GM18858 (cell line): ENCODE measurements at regions not wholly inside any gene's neighbourhood (a gene's known extent, or its start where the extent isn't known, plus 50 kb on each side); places are given as distances from the start of the nearest gene placed in this dataset.
"Not testable (repeated sequence)": the region's sequence is repeated elsewhere in the genome, so short reads cannot be mapped to it uniquely, and the experiment has no call there.

ENCODE experiments used
- ATAC-seq: cut with Tn5 transposase; IDR thresholded peaks from one replicate; pipeline ENCODE4 v1.9.1; 2021; ENCODE audit not compliant: unreplicated experiment

DNA sequence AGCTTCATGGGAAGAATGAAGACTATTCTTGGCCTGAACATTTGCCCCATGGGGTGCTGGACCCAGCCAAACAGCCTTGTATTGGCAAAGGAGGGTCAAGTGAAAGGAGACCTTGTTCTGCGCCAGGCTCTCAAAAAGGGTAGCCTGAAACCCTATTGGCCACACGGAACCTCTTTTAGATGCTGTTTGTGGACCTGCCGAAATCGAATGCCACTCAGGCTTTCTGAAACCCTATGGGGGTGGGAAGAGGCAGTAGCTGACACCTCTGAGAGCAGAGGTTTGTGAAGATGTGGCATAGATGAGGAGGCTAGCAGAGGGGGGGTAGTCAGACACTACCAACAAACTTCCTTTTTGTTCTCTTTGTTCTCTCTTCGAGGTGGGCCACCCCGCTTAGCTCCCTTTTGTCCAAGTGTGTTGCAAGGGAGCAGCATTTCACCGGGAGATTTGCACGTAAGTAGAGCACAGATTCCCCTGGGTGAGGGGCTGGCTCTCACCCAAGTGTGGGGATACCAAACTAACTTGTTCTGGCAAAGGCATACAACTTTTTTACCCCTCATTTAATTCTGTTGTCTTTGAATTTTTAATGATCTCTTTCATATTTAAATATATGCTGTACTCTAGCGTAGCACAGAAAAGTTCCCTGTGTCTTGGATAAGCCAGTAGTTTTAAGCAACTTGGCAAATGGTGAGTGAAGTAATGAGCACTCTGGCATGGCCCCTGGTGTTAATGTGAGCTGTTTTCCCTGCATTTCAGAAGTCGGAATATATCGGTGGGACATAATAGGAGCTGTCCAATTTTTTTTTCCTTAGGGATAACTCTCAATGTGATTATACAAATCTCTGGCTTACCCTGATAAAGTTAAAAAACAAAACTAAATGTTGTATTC, 107.7 kb downstream of the SEPTIN7 start:
- ATAC-seq: no peak

DNA sequence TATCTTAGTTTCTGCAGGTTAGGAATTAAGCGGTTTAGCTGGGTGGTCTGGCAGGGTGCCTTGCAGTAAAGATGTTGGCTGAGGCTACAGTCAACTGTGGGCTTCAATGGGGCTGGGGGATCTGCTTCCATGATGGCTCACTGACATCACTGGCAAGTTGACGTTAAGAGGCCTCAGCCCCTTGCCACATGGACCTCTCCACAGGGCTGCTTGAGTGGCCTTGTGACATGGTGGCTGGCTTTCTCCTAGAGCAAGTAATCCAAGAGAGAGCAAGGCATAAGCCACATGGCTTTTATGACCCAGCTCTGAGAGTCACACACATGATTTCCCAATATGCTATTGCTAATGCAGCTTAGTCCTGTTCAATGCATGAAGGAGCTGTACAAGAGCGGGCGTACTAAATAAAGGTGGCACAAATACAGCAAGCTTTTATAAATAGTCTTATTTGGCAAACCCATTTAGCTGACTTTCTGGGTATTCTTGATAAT, 109.1 kb downstream of the SEPTIN7 start:
- ATAC-seq: no peak

DNA sequence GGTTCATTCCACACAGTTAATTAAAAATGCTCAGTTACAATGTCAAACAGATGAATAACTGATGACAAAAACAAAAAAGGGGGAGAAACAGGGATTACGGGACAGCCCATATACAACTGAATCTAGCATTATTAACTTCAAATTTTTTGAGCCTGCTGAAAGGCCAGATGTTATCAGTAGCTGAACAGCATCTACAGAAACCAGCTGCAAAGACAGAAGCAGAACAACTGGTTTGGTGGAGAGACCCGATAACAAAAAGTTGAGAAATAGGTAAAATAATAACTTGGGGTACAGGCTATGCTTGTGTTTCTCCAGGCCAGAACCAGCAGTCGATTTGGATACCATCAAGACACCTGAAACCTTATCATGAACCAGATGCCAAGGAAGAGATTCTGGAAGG, 109.8 kb downstream of the SEPTIN7 start:
- not testable (repeated sequence) for ATAC-seq

DNA sequence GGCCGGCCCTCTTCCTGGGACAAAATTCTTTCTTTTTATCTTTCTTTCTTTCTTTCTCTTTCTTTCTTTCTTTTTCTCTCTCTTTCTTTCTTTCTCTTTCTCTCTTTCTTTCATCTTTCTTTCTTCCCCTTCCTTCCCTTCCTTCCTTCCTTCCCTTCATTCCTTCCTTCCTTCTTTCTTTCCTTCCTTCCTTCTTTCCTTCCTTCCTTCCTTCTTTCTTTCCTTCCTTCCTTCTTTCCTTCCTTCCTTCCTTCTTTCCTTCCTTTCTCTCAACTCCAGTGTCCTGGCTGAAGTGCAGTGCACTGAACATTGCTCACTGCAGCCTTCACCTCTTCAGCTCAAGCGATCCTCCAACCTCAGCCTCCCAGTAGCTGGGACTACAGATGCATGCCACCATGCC, 112.5 kb downstream of the SEPTIN7 start:
- ATAC-seq: not testable (repeated sequence)

DNA sequence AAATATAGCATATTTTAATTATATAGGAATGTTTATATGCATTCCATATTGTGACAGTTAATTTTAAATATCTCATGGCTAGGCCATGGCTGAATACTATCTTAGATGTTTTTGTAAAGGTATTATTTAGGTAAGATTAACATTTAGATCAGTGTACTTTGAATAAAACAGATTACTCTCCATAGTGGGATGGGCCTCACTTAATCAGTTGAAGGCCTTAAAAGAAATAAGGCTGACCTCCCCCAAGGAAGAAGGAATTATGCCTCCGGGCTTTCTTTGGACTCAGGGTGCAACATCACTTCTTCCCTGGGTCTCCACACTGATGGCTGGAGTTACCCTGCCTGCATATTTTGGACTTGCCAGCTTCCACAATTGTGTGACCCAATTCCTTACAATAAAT, 113.4 kb downstream of the SEPTIN7 start:
- ATAC-seq: not testable (repeated sequence)

DNA sequence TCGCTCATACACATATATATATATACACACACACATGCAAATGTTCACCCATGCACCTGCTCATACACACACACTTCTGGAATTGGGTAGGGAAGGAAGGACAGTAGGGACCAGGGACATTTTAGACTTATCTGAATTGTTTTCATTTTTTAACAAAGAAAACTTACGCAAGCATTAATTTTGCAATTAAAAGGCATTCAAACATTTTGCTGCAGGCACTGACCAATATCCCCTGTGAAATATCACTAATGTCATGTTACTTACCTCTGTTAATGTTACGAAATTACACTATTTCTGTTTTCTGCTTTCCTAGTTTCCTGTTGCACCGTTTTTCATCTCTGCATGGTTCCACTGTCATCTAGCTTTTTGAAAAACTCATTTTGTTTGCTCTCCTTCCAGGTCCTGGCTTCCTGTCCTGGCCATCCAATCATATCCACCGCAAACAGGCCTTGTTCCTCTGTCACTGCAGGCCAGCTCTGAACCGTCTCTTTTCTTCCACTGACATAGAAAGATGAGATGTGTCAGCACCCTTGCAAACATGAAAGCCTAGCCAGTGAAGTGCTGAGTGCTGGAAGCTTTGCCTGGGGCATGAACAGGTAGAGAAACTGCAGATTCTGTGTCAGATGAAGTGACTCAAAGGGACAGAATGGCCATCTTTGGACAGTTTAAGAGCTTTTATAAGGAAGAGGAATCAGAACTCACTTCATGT, 114.5 kb downstream of the SEPTIN7 start:
- not testable (repeated sequence) for ATAC-seq

DNA sequence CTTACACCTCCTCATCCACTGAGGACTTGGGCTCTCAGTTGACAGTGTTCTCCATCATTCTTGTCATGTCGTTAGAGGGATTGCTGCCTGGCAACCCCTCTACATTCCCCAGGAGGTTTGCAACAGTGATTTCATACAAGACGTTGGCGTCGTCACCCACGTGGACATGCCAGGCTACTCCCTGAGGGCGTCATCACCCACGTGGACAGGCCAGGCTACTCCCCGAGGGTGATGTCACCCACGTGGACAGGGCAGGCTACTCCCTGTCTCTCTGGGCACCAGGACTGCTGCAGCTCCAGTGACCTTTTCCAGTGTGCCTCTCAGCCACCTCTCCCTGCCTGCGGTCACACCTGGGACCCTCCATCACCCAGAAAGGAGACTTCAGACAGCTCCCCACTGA, 117.4 kb downstream of the SEPTIN7 start:
- not testable (repeated sequence) for ATAC-seq

DNA sequence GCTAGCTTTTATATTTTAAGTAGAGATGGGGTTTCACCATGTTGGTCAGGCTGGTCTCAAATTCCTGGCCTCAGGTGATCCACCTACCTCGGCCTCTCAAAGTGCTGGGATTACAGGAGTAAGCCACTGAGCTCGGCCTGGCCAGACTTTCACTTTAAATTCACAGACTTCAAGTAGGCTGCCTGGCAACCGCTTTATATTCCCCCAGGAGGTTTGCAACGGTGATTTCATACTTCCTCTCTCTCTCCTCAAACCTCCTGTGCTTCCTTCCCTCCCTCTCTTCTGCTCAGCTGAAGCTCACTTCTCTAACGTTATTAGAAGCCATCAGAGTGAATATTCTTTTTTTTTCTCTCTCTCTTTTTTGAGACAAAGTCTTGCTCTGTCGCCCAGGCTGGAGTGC, 118.8 kb downstream of the SEPTIN7 start:
- ATAC-seq: not testable (repeated sequence)

DNA sequence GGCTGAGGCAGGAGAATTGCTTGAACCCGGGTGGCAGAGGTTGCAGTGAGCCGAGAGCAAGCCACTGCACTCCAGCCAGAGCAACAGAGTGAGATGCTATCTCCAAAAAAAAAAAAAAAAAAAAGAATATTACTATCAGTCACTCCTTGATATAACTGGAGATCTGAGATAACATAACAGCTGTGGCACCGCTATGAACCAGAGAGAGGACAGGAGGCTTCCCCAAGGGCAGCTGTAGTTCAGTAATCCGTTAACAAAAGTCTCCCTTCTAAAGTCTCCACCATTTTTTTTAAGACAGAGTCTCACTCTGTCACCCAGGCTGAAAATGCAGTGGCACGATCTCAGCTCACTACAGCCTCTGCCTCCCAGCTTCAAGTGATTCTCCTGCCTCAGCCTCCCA, 120.5 kb downstream of the SEPTIN7 start:
- not testable (repeated sequence) for ATAC-seq

DNA sequence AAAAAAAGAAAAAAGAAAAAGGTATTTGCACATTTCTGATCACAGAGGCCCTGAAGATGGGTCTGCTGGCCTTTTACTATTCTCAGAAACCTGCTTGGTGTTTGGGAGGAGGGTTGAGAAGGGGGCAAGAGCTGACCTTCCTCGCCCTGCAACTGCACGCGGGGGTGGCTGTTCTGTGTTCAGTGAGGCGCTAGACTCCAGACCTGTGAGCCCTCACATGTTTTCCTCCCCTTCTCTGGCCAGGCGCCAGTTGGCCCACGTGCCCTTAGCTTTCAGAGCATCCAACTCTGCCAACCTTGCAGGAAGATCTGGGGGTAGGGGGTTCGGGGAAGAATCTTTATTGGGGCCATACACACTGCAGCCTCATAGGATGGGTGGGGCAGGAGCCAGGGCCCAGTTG, 123.8 kb downstream of the SEPTIN7 start:
- not testable (repeated sequence) for ATAC-seq

DNA sequence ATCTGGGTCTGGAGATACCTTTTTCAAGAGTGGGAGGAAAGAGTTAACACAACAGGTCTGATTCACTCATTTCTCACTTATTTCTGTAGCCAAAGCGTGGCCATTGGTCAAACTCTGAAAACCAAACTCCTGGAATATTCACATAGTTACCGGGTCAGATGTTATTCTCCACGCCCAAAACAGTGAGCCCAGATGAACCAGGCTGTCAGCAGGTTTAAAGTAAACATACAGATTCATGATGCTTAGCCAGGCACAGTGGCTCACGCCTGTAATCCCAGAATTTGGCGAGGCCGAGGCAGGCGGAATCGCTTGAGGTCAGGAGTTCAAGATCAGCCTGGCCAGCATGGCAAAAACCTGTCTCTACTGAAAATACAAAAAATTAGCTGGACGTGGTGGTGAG, 126.1 kb downstream of the SEPTIN7 start:
- not testable (repeated sequence) for ATAC-seq

DNA sequence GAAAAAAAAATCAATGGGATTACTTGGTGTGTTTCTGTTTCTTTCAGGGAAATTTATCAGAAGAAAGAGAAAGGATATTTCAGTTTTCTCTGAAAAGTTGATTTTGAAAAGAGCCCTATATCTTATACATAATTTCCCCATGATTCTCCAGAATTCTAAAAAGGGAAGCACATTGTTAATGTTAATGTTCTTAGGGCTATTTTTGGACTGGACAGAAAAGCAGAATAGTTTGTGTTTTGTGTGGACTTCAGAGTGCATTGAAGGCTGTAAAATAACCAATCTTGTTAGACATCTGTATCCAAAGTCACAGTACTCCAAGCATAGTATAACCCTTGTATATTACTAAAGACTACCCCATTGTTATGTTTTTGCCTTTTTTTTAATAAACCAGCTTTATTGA, 130.3 kb downstream of the SEPTIN7 start:
- not testable (repeated sequence) for ATAC-seq

DNA sequence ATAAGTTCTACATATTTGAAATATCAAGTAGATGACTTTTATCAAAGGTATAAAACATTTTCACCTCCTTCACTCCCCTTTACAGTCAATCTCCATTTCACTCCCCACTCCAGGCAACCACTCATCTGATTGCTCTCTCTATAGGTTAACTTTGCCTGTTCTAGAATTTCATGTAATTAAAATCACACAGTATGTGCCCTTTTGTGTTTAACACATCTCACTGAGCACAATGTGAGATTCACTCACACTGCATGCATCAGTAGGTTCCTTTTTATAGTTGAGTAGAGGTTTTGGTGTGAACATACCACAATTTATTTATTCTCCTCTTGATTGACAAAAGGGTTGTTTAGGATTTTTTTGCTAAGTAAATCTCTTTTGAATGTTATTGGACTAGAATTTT, 130.7 kb downstream of the SEPTIN7 start:
- ATAC-seq: not testable (repeated sequence)

DNA sequence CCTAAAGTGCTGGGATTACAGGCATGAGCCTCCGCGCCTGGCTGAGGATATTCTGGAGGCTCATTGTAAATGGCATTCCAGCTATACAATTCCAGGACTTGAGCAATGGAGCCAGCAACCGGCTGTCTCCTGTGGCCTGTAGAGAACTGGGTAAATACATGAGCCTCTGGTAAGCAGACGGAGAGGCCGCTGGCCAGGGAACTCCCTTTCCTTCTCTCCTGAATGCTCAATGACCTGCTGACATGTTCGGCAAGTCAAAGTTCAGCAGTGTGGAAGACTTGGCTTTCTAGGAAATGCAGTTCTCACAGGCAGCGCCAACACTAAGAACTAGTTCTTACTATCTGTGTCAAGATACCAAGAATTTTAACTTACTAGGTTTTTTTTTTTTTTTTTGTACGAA, 139.8 kb downstream of the SEPTIN7 start:
- not testable (repeated sequence) for ATAC-seq

DNA sequence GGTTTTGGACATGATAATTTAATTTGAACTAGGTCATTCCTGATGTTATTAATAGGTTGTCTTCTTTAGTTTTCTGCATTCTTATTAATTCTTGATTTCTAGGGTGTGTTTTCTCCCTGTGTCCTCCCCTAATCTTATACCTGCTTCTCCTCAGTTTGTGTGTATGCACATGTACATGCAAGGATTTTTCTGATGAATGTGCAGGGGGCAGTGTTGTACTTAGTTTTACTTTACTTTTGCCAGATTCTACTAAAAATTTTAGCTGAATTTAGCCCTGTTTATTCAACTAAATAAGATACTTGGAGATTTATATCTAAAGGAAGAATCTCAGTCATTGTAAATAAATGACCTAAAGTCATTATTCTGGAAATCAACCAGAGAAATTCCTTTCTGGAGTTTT, 144.8 kb downstream of the SEPTIN7 start:
- not testable (repeated sequence) for ATAC-seq

DNA sequence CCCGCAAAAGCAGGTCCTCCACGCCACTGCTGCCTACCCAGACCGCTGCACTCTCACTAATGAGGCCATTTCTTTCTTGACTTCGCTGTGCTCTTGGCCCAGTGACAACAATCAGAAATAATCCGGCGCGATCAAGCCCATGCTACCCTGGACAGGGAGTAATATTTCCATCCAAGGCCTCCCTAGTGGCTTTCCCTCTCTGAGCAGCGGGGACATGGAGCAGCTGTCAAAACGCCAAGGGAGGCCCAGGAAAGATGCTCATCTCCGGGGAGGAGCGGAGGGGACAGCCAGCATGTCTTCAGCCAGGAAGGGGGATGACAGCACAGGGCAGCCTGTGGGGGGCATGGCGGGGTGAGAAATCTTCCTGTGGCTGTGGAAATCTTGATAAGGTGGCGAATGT, 154.9 kb downstream of the SEPTIN7 start:
- ATAC-seq: not testable (repeated sequence)

DNA sequence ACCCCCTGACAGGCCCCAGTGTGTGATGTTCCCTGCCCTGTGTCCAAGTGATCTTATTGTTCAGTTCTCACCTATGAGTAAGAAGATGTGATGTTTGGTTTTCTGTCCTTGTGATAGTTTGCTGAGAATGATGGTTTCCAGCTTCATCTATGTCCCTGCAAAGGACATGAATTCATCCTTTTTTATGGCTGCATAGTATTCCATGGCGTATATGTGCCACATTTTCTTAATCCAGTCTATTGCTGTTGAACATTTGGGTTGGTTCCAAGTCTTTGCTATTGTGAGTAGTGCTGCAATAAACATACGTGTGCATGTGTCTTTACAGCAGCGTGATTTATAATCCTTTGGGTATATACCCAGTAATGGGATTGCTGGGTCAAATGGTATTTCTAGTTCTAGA, 156.1 kb downstream of the SEPTIN7 start:
- ATAC-seq: not testable (repeated sequence)

DNA sequence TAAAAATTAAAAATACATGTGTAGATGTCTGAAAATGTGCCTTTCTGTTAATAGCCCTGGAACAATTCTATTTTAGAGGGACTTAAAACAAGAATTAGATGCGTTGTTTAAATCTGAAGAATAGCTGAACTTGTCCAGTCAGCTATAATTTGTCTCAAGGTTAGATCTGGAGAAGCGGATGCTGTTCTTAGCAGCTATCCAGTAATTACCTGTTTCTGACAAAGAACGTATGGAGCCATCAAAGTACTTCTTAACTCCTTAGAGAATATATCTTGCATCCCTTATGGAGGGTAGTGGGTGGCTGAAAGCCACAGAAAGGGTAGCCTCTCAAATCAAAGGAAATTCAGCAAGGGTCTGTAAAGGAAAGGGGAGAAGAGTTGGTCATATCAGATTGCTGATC, 160.4 kb downstream of the SEPTIN7 start:
- ATAC-seq: not testable (repeated sequence)

DNA sequence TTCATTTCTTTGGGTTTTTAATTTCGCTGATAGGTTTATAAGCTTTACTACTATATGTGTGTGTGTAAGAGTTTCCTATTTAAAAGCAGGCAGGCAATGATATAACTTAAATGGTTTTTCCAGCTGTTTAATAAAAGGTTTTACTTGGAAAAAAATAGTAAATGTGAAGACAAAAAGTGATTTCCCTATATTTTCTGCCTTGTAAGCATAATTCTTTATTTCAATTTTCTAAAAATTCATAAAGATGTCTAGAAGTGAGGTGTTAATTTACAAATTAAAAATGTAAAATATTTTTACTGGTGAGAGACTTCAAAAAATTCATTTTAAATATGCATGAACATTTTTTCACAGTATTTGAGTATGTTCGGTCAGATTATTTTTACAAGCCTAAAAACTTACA, 161.8 kb downstream of the SEPTIN7 start:
- not testable (repeated sequence) for ATAC-seq

DNA sequence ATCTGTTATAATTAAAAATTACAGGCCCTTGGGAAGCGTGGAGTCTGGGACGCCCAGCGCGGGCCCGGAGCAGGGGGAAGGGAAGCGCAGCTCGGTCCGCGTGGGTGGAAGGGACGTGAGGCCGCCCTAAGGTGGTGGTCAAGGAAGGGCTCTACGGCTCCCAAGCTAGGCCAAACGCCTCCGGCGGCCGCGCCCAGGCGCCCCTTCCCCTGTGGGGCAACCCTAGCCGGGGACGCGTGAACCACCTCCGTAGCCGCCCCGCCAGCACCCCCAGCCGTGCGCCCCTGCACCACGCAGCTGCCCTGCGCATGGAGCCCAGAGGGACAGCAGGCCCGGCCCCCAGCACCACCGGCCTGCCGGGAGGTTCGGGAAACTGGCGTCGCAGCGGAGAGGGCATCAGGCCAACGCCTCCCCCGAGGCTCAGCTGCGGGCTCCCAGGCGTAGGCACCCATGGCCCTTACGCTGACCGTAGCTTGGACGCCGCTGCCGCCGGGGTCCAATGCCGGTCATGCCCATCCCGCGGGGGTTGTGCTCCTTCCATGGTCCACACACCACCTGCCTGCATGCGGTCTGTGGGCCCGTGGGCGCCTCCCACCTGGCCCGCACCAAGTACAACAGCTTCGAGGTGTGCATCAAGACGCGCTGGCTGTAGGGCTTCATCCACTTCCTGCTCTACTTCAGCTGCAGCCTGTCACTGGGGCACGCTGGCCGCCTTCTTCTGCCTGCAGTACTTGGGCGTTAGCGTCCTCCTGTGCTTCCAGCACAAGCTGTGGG, 166.7 kb downstream of the SEPTIN7 start:
- no peak for ATAC-seq
